ENCODE measurements at regions not wholly inside any gene's neighbourhood (a gene's known extent, or its start where the extent isn't known, plus 50 kb on each side); places are given as distances from the start of the nearest gene placed in this dataset.

- TF ChIP-seq, protein P1, sequence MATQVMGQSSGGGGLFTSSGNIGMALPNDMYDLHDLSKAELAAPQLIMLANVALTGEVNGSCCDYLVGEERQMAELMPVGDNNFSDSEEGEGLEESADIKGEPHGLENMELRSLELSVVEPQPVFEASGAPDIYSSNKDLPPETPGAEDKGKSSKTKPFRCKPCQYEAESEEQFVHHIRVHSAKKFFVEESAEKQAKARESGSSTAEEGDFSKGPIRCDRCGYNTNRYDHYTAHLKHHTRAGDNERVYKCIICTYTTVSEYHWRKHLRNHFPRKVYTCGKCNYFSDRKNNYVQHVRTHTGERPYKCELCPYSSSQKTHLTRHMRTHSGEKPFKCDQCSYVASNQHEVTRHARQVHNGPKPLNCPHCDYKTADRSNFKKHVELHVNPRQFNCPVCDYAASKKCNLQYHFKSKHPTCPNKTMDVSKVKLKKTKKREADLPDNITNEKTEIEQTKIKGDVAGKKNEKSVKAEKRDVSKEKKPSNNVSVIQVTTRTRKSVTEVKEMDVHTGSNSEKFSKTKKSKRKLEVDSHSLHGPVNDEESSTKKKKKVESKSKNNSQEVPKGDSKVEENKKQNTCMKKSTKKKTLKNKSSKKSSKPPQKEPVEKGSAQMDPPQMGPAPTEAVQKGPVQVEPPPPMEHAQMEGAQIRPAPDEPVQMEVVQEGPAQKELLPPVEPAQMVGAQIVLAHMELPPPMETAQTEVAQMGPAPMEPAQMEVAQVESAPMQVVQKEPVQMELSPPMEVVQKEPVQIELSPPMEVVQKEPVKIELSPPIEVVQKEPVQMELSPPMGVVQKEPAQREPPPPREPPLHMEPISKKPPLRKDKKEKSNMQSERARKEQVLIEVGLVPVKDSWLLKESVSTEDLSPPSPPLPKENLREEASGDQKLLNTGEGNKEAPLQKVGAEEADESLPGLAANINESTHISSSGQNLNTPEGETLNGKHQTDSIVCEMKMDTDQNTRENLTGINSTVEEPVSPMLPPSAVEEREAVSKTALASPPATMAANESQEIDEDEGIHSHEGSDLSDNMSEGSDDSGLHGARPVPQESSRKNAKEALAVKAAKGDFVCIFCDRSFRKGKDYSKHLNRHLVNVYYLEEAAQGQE (IDR thresholded peaks at IDR 0.05; ENCODE audit: insufficient read depth in 1 of 2, low read depth in 2 of 2, low read length in 2 of 2): no peak
- TF ChIP-seq POLR2AphosphoS5 (IDR thresholded peaks at IDR 0.05; ENCODE audit: low read depth, low read length) (no peak), TAF1 (IDR thresholded peaks at IDR 0.05; ENCODE audit: borderline replicate concordance, insufficient read depth, low read length) (no peak), SIN3A (IDR thresholded peaks at IDR 0.05; ENCODE audit: borderline replicate concordance, insufficient read depth, low read length) (no peak)
These were observed 379.5 kb upstream of the ATP10A start for GRCh38 chr15:26242565-26243071.
